Type B pancreatic cell (in vitro differentiated cells): ENCODE measurements at regions not wholly inside any gene's neighbourhood (a gene's known extent, or its start where the extent isn't known, plus 50 kb on each side); places are given as distances from the start of the nearest gene placed in this dataset.

Experiments
- DNase-seq: peaks from one replicate; pipeline ENCODE4 v3.0.0; 2021; ENCODE audit warnings: mixed read lengths; ENCODE audit not compliant: unreplicated experiment; ENCODE audit errors: extremely low spot score
- H3K27ac Mint-ChIP-seq: 2 replicates; pipeline ENCODE4 v1.8.0; 2021; ENCODE audit warnings: mild to moderate bottlenecking, mixed read lengths
- H3K27me3 Mint-ChIP-seq: 2 replicates; pipeline ENCODE4 v1.8.0; 2021; ENCODE audit warnings: mixed read lengths
- H3K36me3 Mint-ChIP-seq: 2 replicates; pipeline ENCODE4 v1.8.0; 2021; ENCODE audit warnings: mixed read lengths
- H3K4me1 Mint-ChIP-seq: one replicate; pipeline ENCODE4 v1.8.0; 2021; ENCODE audit warnings: mixed read lengths; ENCODE audit not compliant: unreplicated experiment
- H3K4me3 Mint-ChIP-seq: 2 replicates; pipeline ENCODE4 v1.8.0; 2021; ENCODE audit warnings: mild to moderate bottlenecking, mixed read lengths
- H3K9me3 Mint-ChIP-seq: 2 replicates; pipeline ENCODE4 v1.8.0; 2021; ENCODE audit warnings: mixed read lengths
- TF ChIP-seq, protein P1 (sequence below): fragments of 200-600 bp; sonication (generic); conservative IDR thresholded peaks from 2 replicates; pipeline ENCODE4 v1.5.0; 2021; ENCODE audit warnings: antibody characterized with exemption, mild to moderate bottlenecking

- Mint-ChIP-seq H3K36me3 (no peaks in the 10 kb centered on the region), H3K27ac (no peak overlapping the region), H3K4me1 (peaks cover 4% of the 10 kb centered on the region), H3K4me3 (no peak overlapping the region), H3K9me3 (peaks cover 9% of the 10 kb centered on the region), H3K27me3 (peaks cover 11% of the 10 kb centered on the region)
- no peak for DNase-seq
- TF ChIP-seq, protein P1, sequence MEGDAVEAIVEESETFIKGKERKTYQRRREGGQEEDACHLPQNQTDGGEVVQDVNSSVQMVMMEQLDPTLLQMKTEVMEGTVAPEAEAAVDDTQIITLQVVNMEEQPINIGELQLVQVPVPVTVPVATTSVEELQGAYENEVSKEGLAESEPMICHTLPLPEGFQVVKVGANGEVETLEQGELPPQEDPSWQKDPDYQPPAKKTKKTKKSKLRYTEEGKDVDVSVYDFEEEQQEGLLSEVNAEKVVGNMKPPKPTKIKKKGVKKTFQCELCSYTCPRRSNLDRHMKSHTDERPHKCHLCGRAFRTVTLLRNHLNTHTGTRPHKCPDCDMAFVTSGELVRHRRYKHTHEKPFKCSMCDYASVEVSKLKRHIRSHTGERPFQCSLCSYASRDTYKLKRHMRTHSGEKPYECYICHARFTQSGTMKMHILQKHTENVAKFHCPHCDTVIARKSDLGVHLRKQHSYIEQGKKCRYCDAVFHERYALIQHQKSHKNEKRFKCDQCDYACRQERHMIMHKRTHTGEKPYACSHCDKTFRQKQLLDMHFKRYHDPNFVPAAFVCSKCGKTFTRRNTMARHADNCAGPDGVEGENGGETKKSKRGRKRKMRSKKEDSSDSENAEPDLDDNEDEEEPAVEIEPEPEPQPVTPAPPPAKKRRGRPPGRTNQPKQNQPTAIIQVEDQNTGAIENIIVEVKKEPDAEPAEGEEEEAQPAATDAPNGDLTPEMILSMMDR: no peak
Observed at GRCh38 chr1:81006502-81006901, 794.2 kb upstream of the ADGRL2 start.

GRCh38 chr1:81004011-81004410 lies 796.7 kb upstream of the ADGRL2 start:
- TF ChIP-seq, protein P1: no peak
- Mint-ChIP-seq H3K4me3 (no peak overlapping the region), H3K27me3 (peaks cover 11% of the 10 kb centered on the region), H3K4me1 (peaks cover 4% of the 10 kb centered on the region), H3K36me3 (no peaks in the 10 kb centered on the region), H3K9me3 (peaks cover 14% of the 10 kb centered on the region), H3K27ac (no peak overlapping the region)
- no peak for DNase-seq

- TF ChIP-seq, protein P1: no peak
Observed at GRCh38 chr1:80994934-80995333, 805.8 kb upstream of the ADGRL2 start.

DNA sequence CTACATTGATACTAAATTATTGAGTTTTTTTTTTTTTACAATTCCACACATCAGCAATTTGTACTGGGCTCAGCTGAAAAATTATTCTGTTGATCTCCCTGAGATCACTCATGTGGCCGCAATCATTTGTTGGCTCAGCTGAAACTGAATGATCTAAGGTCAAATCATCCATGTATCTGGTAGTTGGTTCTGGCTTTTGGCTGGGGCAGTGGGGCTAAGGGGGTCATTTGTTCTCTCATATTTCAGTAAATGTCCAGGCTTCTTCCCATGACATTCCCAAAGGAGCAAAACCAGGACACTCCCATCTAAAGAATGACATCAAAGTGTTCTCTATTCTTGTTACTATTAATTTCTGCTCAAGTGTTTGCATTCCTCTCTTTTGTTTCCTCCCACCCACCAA lies 806.7 kb upstream of the ADGRL2 start:
- TF ChIP-seq, protein P1: no peak
- H3K4me3 Mint-ChIP-seq: no peak overlapping the region
- DNase-seq: no peak

More at GRCh38 chr1:80994934-80995333, 805.8 kb upstream of the ADGRL2 start:
- DNase-seq: no peak
- Mint-ChIP-seq H3K27me3 (peaks cover 4% of the 10 kb centered on the region), H3K9me3 (peaks cover 8% of the 10 kb centered on the region), H3K4me1 (peaks cover 4% of the 10 kb centered on the region), H3K36me3 (no peaks in the 10 kb centered on the region), H3K27ac (no peak overlapping the region), H3K4me3 (no peak overlapping the region)

GRCh38 chr1:80993154-80993980 lies 807.4 kb upstream of the ADGRL2 start:
- Mint-ChIP-seq H3K4me1 (peaks cover 14% of the 10 kb centered on the region), H3K9me3 (peaks cover 8% of the 10 kb centered on the region), H3K27me3 (peaks cover 4% of the 10 kb centered on the region), H3K36me3 (no peaks in the 10 kb centered on the region), H3K27ac (no peak overlapping the region), H3K4me3 (no peak overlapping the region)
- DNase-seq: no peak
- TF ChIP-seq, protein P1: no peak

More for the DNA sequence above, 806.7 kb upstream of the ADGRL2 start:
- Mint-ChIP-seq H3K27me3 (peaks cover 4% of the 10 kb centered on the region), H3K9me3 (peaks cover 8% of the 10 kb centered on the region), H3K36me3 (no peaks in the 10 kb centered on the region), H3K27ac (no peak overlapping the region), H3K4me1 (peaks cover 11% of the 10 kb centered on the region)
